Caco-2 (cell line): ENCODE measurements at regions not wholly inside any gene's neighbourhood (a gene's known extent, or its start where the extent isn't known, plus 50 kb on each side); places are given as distances from the start of the nearest gene placed in this dataset.

ENCODE experiments used
- BruUV-seq: library from RNA; stranded (reverse); fragments of 400-500 nt; replicated peaks from 2 replicates; lab custom pipeline; 2021; lab: Mats Ljungman, UMichigan
- CTCF ChIA-PET: fragments of 300-600 bp; sonication (Branson Sonifier 250); formaldehyde crosslinking; loops from one replicate; lab custom pipeline; 2022; ENCODE audit warnings: antibody characterized with exemption; lab: Charles Lee
- POLR2A ChIA-PET: fragments of 300-600 bp; sonication (Branson Sonifier 250); formaldehyde crosslinking; loops from one replicate; lab custom pipeline; 2022; ENCODE audit warnings: antibody characterized with exemption; lab: Charles Lee
- DNase-seq, 2 experiments: peaks; one replicate each; pipeline versions ENCODE4 v3.0.0 to v3.0.0-alpha.2; 2020 to 2022
- H3K27me3 ChIP-seq: replicated peaks from 2 replicates; pipeline ENCODE4 v1.6.0; 2011; ENCODE audit warnings: low read length; ENCODE audit not compliant: control insufficient read depth, insufficient read depth
- H3K36me3 ChIP-seq: 2 replicates; pipeline ENCODE4 v1.5.1; 2011; ENCODE audit warnings: low read length; ENCODE audit not compliant: control insufficient read depth, insufficient read depth
- H3K4me1 ChIP-seq: fragments of 250-450 bp; sonication (Bioruptor Pico); 2 replicates; pipeline ENCODE4 v1.5.1; 2020; ENCODE audit warnings: mild to moderate bottlenecking
- H3K4me3 ChIP-seq: 2 replicates; pipeline ENCODE4 v1.5.1; 2011; ENCODE audit warnings: low read depth, mild to moderate bottlenecking, control low read depth, low read length
- H3K9me3 ChIP-seq: fragments of 250-450 bp; sonication (Bioruptor Pico); 2 replicates; pipeline ENCODE4 v1.5.1; 2020; ENCODE audit warnings: mild to moderate bottlenecking, moderate library complexity
- H3K27ac Mint-ChIP-seq: one replicate; pipeline ENCODE4 v1.8.0; 2022; ENCODE audit warnings: mixed read lengths; ENCODE audit not compliant: unreplicated experiment
- H3K27me3 Mint-ChIP-seq: one replicate; pipeline ENCODE4 v1.8.0; 2022; ENCODE audit warnings: mixed read lengths; ENCODE audit not compliant: insufficient read depth, unreplicated experiment
- H3K36me3 Mint-ChIP-seq: one replicate; pipeline ENCODE4 v1.8.0; 2022; ENCODE audit warnings: mild to moderate bottlenecking, mixed read lengths; ENCODE audit not compliant: insufficient read depth, unreplicated experiment
- H3K4me1 Mint-ChIP-seq: one replicate; pipeline ENCODE4 v1.8.0; 2022; ENCODE audit warnings: low read depth, mixed read lengths; ENCODE audit not compliant: unreplicated experiment
- H3K4me3 Mint-ChIP-seq: one replicate; pipeline ENCODE4 v1.8.0; 2022; ENCODE audit warnings: mild to moderate bottlenecking, moderate library complexity, mixed read lengths; ENCODE audit not compliant: unreplicated experiment
- H3K9me3 Mint-ChIP-seq: one replicate; pipeline ENCODE4 v1.8.0; 2022; ENCODE audit warnings: mixed read lengths; ENCODE audit not compliant: unreplicated experiment
- CTCF ChIP-seq, 2 experiments: fragments of 200-600 bp in 1 of 2; IDR thresholded peaks; 1 replicate in 1 of 2; 2 replicates in 1 of 2; pipeline versions ENCODE4 v1.5.1 to v1.8.0; 2011 to 2022; ENCODE audit warnings: antibody characterized with exemption in 1 of 2, control low read depth in 1 of 2, inconsistent platforms in 1 of 2, low read depth in 1 of 2, low read length in 1 of 2, mild to moderate bottlenecking in 1 of 2, moderate library complexity in 1 of 2; ENCODE audit not compliant: insufficient read depth in 1 of 2, severe bottlenecking in 1 of 2, unreplicated experiment in 1 of 2
- intact Hi-C: fragments of 100-400 bp; cut with micrococcal nuclease; formaldehyde crosslinking; loops from one replicate; pipeline ENCODE4 v1.10.0; 2022; ENCODE audit not compliant: unreplicated experiment

DNA sequence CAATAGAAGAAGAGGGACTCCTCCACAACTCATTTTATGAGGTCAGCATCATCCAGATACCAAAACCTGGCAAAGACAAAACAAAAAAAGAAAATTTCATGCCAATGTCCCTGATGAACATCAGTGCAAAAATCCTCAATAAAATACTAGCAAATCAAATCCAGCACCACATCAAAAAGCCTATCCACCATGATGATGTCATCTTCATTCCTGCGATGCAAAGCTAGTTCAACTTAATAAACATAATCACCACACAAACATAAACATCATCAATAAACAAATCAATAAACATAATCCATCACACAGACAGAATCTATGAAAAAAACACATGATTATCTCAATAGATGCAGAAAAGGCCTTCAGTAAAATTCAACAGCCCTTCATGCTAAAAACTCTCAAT is 342.1 kb downstream of the RSL24D1 start:
- TF ChIP-seq CTCF (IDR thresholded peaks at IDR 0.05; ENCODE audit: insufficient read depth in 1 of 2, low read depth in 1 of 2, low read length in 1 of 2, severe bottlenecking in 1 of 2, unreplicated experiment in 1 of 2), result no peak
- Mint-ChIP-seq H3K9me3 (peaks cover under 1% of the 10 kb centered on the region), H3K4me1 (no peaks in the 10 kb centered on the region), H3K27ac (no peak overlapping the region), H3K36me3 (no peaks in the 10 kb centered on the region), H3K27me3 (peaks cover 3% of the 10 kb centered on the region), H3K4me3 (no peak overlapping the region)
- DNase-seq, result no peak
- BruUV-seq, result no TSS peak
- Histone ChIP-seq H3K27me3 (no peaks in the 10 kb centered on the region), H3K36me3 (no peaks in the 10 kb centered on the region), H3K4me3 (no peak overlapping the region), H3K9me3 (no peaks in the 10 kb centered on the region), H3K4me1 (no peaks in the 10 kb centered on the region)
- ChIA-PET CTCF (no interaction called here), POLR2A (no interaction called here)
- intact Hi-C loops, result no loop called here

DNA sequence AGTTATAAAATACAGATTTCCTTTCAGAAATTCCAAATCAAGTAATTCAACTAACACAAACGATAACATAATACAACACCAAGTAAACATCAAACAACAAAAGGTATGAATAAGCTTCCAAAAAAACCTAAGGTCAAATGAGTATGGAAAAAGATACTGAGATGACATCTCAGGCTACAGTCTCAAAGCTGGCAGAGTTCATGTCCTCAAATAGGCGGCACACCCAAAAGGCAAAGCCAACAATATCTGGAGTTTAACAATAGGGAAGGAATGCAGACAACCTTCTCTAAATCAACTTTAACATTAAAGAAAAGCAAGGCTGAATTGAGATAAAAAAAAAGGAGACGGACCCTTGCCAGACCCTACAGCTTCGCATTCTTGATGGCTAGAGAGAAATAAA is 346.6 kb downstream of the RSL24D1 start:
- no peaks in the 10 kb centered on the region for H3K27me3 ChIP-seq
- Mint-ChIP-seq H3K27me3 (peaks cover 3% of the 10 kb centered on the region), H3K9me3 (no peaks in the 10 kb centered on the region), H3K36me3 (no peaks in the 10 kb centered on the region), H3K4me3 (no peak overlapping the region), H3K4me1 (no peaks in the 10 kb centered on the region), H3K27ac (no peak overlapping the region)
- BruUV-seq, result no TSS peak
- TF ChIP-seq CTCF (IDR thresholded peaks at IDR 0.05; ENCODE audit: insufficient read depth in 1 of 2, low read depth in 1 of 2, low read length in 1 of 2, severe bottlenecking in 1 of 2, unreplicated experiment in 1 of 2), result no peak
- POLR2A ChIA-PET, result no interaction called here
- no peaks in the 10 kb centered on the region for H3K4me1 ChIP-seq
- CTCF ChIA-PET, result no interaction called here
- intact Hi-C loops, result no loop called here
- H3K36me3 ChIP-seq, result no peaks in the 10 kb centered on the region
- no peaks in the 10 kb centered on the region for H3K9me3 ChIP-seq
- H3K4me3 ChIP-seq, result no peak overlapping the region
- DNase-seq, result no peak

GRCh38 chr15:54843006-54843405 is 353.7 kb downstream of the RSL24D1 start:
- Mint-ChIP-seq H3K36me3 (no peaks in the 10 kb centered on the region), H3K9me3 (no peaks in the 10 kb centered on the region), H3K27me3 (no peaks in the 10 kb centered on the region), H3K4me3 (no peak overlapping the region), H3K4me1 (no peaks in the 10 kb centered on the region), H3K27ac (no peak overlapping the region)
- H3K36me3 ChIP-seq, result no peaks in the 10 kb centered on the region
- no peaks in the 10 kb centered on the region for H3K4me1 ChIP-seq
- no peaks in the 10 kb centered on the region for H3K27me3 ChIP-seq
- ChIA-PET POLR2A (no interaction called here), CTCF (no interaction called here)
- no peak overlapping the region for H3K4me3 ChIP-seq
- no peak for TF ChIP-seq CTCF (IDR thresholded peaks at IDR 0.05; ENCODE audit: insufficient read depth in 1 of 2, low read depth in 1 of 2, low read length in 1 of 2, severe bottlenecking in 1 of 2, unreplicated experiment in 1 of 2)
- no peaks in the 10 kb centered on the region for H3K9me3 ChIP-seq
- no TSS peak for BruUV-seq
- DNase-seq, result no peak
- intact Hi-C loops, result no loop called here
